GM12878 (cell line): ENCODE measurements at regions not wholly inside any gene's neighbourhood (a gene's known extent, or its start where the extent isn't known, plus 50 kb on each side); places are given as distances from the start of the nearest gene placed in this dataset.

Experiments
- ATAC-seq: fragments of 200-7000 bp; cut with Tn5 transposase; 3 replicates; pipeline ENCODE4 v1.9.1; 2020; ENCODE audit warnings: mild to moderate bottlenecking, moderate library complexity
- BruUV-seq: library from RNA; stranded (reverse); fragments of 400-500 nt; replicated peaks from 2 replicates; lab custom pipeline; 2021; lab: Mats Ljungman, UMichigan
- CTCF ChIA-PET: fragments of 300-600 bp; sonication (Branson Sonifier 250); formaldehyde crosslinking; extraction: SDS; loops from one replicate; lab custom pipeline; 2021; ENCODE audit warnings: inconsistent platforms; lab: Yijun Ruan, JAX
- POLR2A ChIA-PET: fragments of 350-600 bp; formaldehyde crosslinking; extraction: SDS; loops from one replicate; lab custom pipeline; 2021; ENCODE audit warnings: inconsistent platforms; lab: Charles Lee
- RAD21 ChIA-PET: fragments of 300-600 bp; sonication (Branson Sonifier 250); formaldehyde crosslinking; loops from one replicate; lab custom pipeline; 2023; ENCODE audit warnings: antibody characterized with exemption; ENCODE audit not compliant: unreplicated experiment; lab: Charles Lee
- SMC1A ChIA-PET: fragments of 300-600 bp; sonication (Branson Sonifier 250); formaldehyde crosslinking; loops from one replicate; lab custom pipeline; 2023; ENCODE audit not compliant: unreplicated experiment, uncharacterized antibody; lab: Charles Lee
- DNase-seq: peaks from one replicate; pipeline ENCODE4 v3.0.0-alpha.2; 2011; ENCODE audit warnings: low read depth, low spot score
- FAIRE-seq: peaks from 3 replicates; lab custom pipeline; 2011; peaks lifted over from hg19 to GRCh38; lab: Jason Lieb, UNC
- H2AFZ ChIP-seq: 2 replicates; pipeline ENCODE4 v1.6.0; 2011; ENCODE audit warnings: low read depth, low read length, control low read depth; ENCODE audit not compliant: control insufficient read depth
- H3K27ac ChIP-seq: 2 replicates; pipeline ENCODE4 v1.5.1; 2011; ENCODE audit warnings: control low read depth; ENCODE audit not compliant: control insufficient read depth, insufficient read depth
- H3K27me3 ChIP-seq, 2 experiments: replicated peaks in 1 of 2; 2 replicates each; pipeline versions ENCODE4 v1.6.0 to v1.6.1; 2011; ENCODE audit warnings: low read length in 1 of 2; ENCODE audit not compliant: control insufficient read depth in 2 of 2, insufficient read depth in 2 of 2
- H3K36me3 ChIP-seq, 2 experiments: 2 replicates each; pipeline ENCODE4 v1.5.1; 2011; ENCODE audit warnings: low read length in 1 of 2; ENCODE audit not compliant: control insufficient read depth in 2 of 2, insufficient read depth in 2 of 2
- H3K4me1 ChIP-seq: 2 replicates; pipeline ENCODE4 v1.6.1; 2011; ENCODE audit warnings: mild to moderate bottlenecking, low read length, moderate library complexity, mixed read lengths; ENCODE audit not compliant: control insufficient read depth, insufficient read depth
- H3K4me2 ChIP-seq: 2 replicates; pipeline ENCODE4 v1.6.0; 2011; ENCODE audit warnings: control low read depth; ENCODE audit not compliant: control insufficient read depth, insufficient read depth
- H3K4me3 ChIP-seq: fragments of 200-600 bp; sonication (generic); 2 replicates; pipeline ENCODE4 v1.5.1; 2016
- H3K79me2 ChIP-seq: 2 replicates; pipeline ENCODE4 v1.6.0; 2011; ENCODE audit warnings: low read length; ENCODE audit not compliant: control insufficient read depth, insufficient read depth
- H3K9ac ChIP-seq: 2 replicates; pipeline ENCODE4 v1.8.0; 2011; ENCODE audit warnings: low read length, control low read depth, mixed read lengths; ENCODE audit not compliant: control insufficient read depth, insufficient read depth
- H3K9me3 ChIP-seq: replicated peaks from 3 replicates; pipeline ENCODE4 v1.5.1; 2011; ENCODE audit warnings: mild to moderate bottlenecking, low read length; ENCODE audit not compliant: control insufficient read depth, insufficient read depth
- H4K20me1 ChIP-seq: 2 replicates; pipeline ENCODE4 v1.6.0; 2011; ENCODE audit not compliant: control insufficient read depth, insufficient read depth
- CHD1 ChIP-seq: IDR thresholded peaks from 2 replicates; pipeline ENCODE4 v1.6.1; 2012; ENCODE audit warnings: low read depth, low read length, improper control_type of control experiment
- EZH2 ChIP-seq: IDR thresholded peaks from 2 replicates; pipeline ENCODE4 v1.6.1; 2012; ENCODE audit warnings: low read depth, mild to moderate bottlenecking, control low read depth, inconsistent platforms, low read length, borderline replicate concordance; ENCODE audit not compliant: control insufficient read depth
- GATAD2B ChIP-seq: fragments of 450-650 bp; conservative IDR thresholded peaks from 2 replicates; pipeline ENCODE4 v1.6.1; 2017; ENCODE audit warnings: low read depth, mild to moderate bottlenecking, moderate library complexity
- HDGF ChIP-seq: fragments of 450-650 bp; IDR thresholded peaks from 2 replicates; pipeline ENCODE4 v1.6.1; 2016; ENCODE audit warnings: antibody characterized with exemption
- JUNB ChIP-seq: IDR thresholded peaks from 2 replicates; pipeline ENCODE4 v1.6.1; 2016; ENCODE audit warnings: antibody characterized with exemption, mild to moderate bottlenecking
- MXI1 ChIP-seq: fragments of 150-350 bp; IDR thresholded peaks from 2 replicates; pipeline ENCODE4 v1.6.1; 2011; ENCODE audit warnings: low read depth, mild to moderate bottlenecking, inconsistent platforms, low read length, improper control_type of control experiment
- PML ChIP-seq: IDR thresholded peaks from 2 replicates; pipeline ENCODE4 v1.6.1; 2012; ENCODE audit warnings: low read length, inconsistent platforms
- POLR2A ChIP-seq: IDR thresholded peaks from 2 replicates; pipeline ENCODE4 v1.6.1; 2011; ENCODE audit warnings: low read depth, mild to moderate bottlenecking, low read length
- SRF ChIP-seq, 2 experiments: IDR thresholded peaks; 2 replicates each; pipeline ENCODE4 v1.6.1; 2011; ENCODE audit warnings: low read depth in 2 of 2, low read length in 2 of 2, mild to moderate bottlenecking in 1 of 2, moderate library complexity in 1 of 2
- ZBED1 ChIP-seq: IDR thresholded peaks from 2 replicates; pipeline ENCODE4 v1.6.1; 2016; ENCODE audit warnings: borderline replicate concordance
- WGBS: methylation state at CpG from one replicate; pipeline ENCODE4 v1.1.6; 2016; ENCODE audit warnings: low lambda C conversion rate; ENCODE audit not compliant: insufficient replicate concordance, insufficient coverage; ENCODE audit errors: missing lambda C conversion rate; 5-methylcytosine and 5-hydroxymethylcytosine counted together
- in situ Hi-C: fragments of 300-500 bp; cut with MboI; formaldehyde crosslinking; loops from 9 replicates; pipeline ENCODE4 v1.14.3; 2018; ENCODE audit warnings: mixed read lengths
- intact Hi-C: fragments of 100-400 bp; cut with micrococcal nuclease; formaldehyde crosslinking; loops from one replicate; pipeline ENCODE4 v1.14.2; 2022; ENCODE audit not compliant: unreplicated experiment
- TF ChIP-seq, protein P1 (sequence below): fragments of 450-650 bp; IDR thresholded peaks from 2 replicates; pipeline ENCODE4 v1.6.1; 2014; ENCODE audit warnings: mild to moderate bottlenecking
- TF ChIP-seq, protein P2 (sequence below): fragments of 450-650 bp; formaldehyde crosslinking; IDR thresholded peaks from 2 replicates; pipeline ENCODE4 v1.5.0; 2022; ENCODE audit warnings: mild to moderate bottlenecking, missing genetic modification characterization
- TF ChIP-seq, protein P3 (sequence below): fragments of 450-650 bp; IDR thresholded peaks from 2 replicates; pipeline ENCODE4 v1.6.1; 2018; ENCODE audit warnings: mild to moderate bottlenecking, low read depth, moderate library complexity; ENCODE audit not compliant: partially characterized antibody

DNA sequence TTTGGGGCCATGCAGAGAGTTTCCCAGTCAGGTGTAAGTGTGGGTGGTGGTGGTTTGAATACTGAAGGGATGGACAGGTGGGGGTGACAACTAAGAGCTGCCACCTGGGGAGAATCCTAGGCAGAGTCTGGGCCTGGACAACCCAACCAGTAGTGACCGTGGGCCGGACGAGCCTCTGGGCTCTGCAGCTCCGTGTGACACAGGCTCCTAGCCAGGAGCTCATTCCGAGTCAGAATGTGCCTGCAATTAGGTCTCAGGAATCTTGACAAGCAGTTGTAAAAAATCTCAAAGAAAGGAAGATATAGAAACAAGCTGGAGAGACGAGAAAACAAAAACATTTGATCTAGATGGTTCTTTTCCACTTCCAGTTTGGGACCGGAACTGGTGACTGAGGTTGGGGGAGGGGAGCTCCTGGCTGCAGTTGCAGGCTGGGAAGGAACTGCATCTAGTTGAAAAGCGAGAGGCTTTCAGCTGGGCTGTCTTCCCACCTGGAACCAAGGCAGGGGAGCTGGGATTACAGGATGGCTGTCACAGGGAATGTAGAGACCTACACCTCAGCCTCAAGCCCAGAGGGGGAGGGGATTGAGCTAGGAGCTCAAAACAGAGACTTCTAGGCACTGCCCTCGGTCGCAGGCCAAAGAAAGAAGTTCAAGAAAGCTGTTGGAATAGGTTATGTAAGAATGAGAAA lies 156.9 kb downstream of the PAX1 start:
- in situ Hi-C loops = loop anchor here (10.0 kb wide), 1 partner anchor 58 kb away; no protein-coding TSS in a partner anchor
- no peak for TF ChIP-seq JUNB
- no peak for TF ChIP-seq CHD1
- TF ChIP-seq, protein P1, sequence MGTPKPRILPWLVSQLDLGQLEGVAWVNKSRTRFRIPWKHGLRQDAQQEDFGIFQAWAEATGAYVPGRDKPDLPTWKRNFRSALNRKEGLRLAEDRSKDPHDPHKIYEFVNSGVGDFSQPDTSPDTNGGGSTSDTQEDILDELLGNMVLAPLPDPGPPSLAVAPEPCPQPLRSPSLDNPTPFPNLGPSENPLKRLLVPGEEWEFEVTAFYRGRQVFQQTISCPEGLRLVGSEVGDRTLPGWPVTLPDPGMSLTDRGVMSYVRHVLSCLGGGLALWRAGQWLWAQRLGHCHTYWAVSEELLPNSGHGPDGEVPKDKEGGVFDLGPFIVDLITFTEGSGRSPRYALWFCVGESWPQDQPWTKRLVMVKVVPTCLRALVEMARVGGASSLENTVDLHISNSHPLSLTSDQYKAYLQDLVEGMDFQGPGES = no peak
- TF ChIP-seq GATAD2B = no peak
- TF ChIP-seq, protein P2, sequence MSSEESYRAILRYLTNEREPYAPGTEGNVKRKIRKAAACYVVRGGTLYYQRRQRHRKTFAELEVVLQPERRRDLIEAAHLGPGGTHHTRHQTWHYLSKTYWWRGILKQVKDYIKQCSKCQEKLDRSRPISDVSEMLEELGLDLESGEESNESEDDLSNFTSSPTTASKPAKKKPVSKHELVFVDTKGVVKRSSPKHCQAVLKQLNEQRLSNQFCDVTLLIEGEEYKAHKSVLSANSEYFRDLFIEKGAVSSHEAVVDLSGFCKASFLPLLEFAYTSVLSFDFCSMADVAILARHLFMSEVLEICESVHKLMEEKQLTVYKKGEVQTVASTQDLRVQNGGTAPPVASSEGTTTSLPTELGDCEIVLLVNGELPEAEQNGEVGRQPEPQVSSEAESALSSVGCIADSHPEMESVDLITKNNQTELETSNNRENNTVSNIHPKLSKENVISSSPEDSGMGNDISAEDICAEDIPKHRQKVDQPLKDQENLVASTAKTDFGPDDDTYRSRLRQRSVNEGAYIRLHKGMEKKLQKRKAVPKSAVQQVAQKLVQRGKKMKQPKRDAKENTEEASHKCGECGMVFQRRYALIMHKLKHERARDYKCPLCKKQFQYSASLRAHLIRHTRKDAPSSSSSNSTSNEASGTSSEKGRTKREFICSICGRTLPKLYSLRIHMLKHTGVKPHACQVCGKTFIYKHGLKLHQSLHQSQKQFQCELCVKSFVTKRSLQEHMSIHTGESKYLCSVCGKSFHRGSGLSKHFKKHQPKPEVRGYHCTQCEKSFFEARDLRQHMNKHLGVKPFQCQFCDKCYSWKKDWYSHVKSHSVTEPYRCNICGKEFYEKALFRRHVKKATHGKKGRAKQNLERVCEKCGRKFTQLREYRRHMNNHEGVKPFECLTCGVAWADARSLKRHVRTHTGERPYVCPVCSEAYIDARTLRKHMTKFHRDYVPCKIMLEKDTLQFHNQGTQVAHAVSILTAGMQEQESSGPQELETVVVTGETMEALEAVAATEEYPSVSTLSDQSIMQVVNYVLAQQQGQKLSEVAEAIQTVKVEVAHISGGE (CRISPR knock-in tag) = no peak
- no peak for TF ChIP-seq PML
- no peak for TF ChIP-seq HDGF
- TF ChIP-seq SRF (IDR thresholded peaks at IDR 0.05; ENCODE audit: low read depth in 2 of 2, low read length in 2 of 2) = no peak
- TF ChIP-seq EZH2 = no peak
- no peak for TF ChIP-seq ZBED1
- TF ChIP-seq MXI1 = no peak
- TF ChIP-seq, protein P3, sequence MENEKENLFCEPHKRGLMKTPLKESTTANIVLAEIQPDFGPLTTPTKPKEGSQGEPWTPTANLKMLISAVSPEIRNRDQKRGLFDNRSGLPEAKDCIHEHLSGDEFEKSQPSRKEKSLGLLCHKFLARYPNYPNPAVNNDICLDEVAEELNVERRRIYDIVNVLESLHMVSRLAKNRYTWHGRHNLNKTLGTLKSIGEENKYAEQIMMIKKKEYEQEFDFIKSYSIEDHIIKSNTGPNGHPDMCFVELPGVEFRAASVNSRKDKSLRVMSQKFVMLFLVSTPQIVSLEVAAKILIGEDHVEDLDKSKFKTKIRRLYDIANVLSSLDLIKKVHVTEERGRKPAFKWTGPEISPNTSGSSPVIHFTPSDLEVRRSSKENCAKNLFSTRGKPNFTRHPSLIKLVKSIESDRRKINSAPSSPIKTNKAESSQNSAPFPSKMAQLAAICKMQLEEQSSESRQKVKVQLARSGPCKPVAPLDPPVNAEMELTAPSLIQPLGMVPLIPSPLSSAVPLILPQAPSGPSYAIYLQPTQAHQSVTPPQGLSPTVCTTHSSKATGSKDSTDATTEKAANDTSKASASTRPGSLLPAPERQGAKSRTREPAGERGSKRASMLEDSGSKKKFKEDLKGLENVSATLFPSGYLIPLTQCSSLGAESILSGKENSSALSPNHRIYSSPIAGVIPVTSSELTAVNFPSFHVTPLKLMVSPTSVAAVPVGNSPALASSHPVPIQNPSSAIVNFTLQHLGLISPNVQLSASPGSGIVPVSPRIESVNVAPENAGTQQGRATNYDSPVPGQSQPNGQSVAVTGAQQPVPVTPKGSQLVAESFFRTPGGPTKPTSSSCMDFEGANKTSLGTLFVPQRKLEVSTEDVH = no peak
- no peak for TF ChIP-seq POLR2A

More for the DNA sequence above, 156.9 kb downstream of the PAX1 start:
- no TSS peak for BruUV-seq
- Histone ChIP-seq H3K27ac (no peak overlapping the region), H3K4me2 (no peak overlapping the region), H3K79me2 (no peaks in the 10 kb centered on the region), H2AFZ (no peak overlapping the region), H3K9ac (no peak overlapping the region), H3K4me3 (no peak overlapping the region), H3K27me3 (no peaks in the 10 kb centered on the region), H3K4me1 (no peaks in the 10 kb centered on the region), H4K20me1 (no peaks in the 10 kb centered on the region), H3K36me3 (no peaks in the 10 kb centered on the region), H3K9me3 (no peaks in the 10 kb centered on the region)
- SMC1A ChIA-PET = no interaction called here
- ATAC-seq (no peak), DNase-seq (no peak), FAIRE-seq (no peak)
- RAD21 ChIA-PET = no interaction called here
- POLR2A ChIA-PET = no interaction called here
- WGBS = 25% methylated on average over 10 of the region's 10 CpGs
- CTCF ChIA-PET = no interaction called here
- intact Hi-C loops = no loop called here
